Chondrocyte (in vitro differentiated cells): ENCODE measurements at regions not wholly inside any gene's neighbourhood (a gene's known extent, or its start where the extent isn't known, plus 50 kb on each side); places are given as distances from the start of the nearest gene placed in this dataset.
A peak's percentile ranks its signal among the peaks of the same experiment; 100 is the strongest.

Experiments used
- DNase-seq: peaks from one replicate; pipeline ENCODE4 v3.0.0; 2021; ENCODE audit warnings: mixed read lengths, low spot score
- H3K27ac Mint-ChIP-seq: one replicate; pipeline ENCODE4 v1.8.0; 2021; ENCODE audit warnings: mild to moderate bottlenecking, moderate library complexity, mixed read lengths; ENCODE audit not compliant: unreplicated experiment
- H3K27me3 Mint-ChIP-seq: 2 replicates; pipeline ENCODE4 v1.8.0; 2021; ENCODE audit warnings: low read depth, mixed read lengths
- H3K36me3 Mint-ChIP-seq: 2 replicates; pipeline ENCODE4 v1.8.0; 2021; ENCODE audit warnings: low read depth, mixed read lengths
- H3K4me1 Mint-ChIP-seq: 2 replicates; pipeline ENCODE4 v1.8.0; 2021; ENCODE audit warnings: low read depth, mild to moderate bottlenecking, mixed read lengths
- H3K4me3 Mint-ChIP-seq: one replicate; pipeline ENCODE4 v1.8.0; 2021; ENCODE audit warnings: mild to moderate bottlenecking, moderate library complexity, mixed read lengths; ENCODE audit not compliant: unreplicated experiment
- H3K9me3 Mint-ChIP-seq: 2 replicates; pipeline ENCODE4 v1.8.0; 2021; ENCODE audit warnings: low read depth, mixed read lengths
- TF ChIP-seq, protein P1 (sequence below): fragments of 200-600 bp; sonication (generic); IDR thresholded peaks from 2 replicates; pipeline ENCODE4 v1.5.0; 2021; ENCODE audit warnings: antibody characterized with exemption, mild to moderate bottlenecking, moderate library complexity

DNA sequence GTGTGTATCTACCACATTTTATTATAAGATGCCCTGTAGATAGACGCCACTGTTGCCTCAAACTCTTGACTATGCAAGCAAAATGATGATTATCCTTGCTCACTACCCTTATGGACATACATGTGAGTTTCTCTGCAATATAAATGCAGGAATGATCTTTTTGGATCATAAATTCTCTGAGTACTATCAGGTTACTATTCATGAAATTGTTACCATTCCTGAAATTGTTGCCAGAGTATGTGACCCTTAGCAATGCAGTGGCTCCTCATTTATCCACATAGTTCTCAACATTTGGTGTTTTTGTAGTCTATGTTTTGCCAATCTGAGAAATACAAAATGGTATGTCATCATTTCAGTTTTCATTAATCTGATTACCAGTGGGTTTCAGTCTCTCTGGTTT, 166.2 kb upstream of the FAM3C start:
- Mint-ChIP-seq H3K4me1 (peaks cover 24% of the 10 kb centered on the region), H3K9me3 (no peaks in the 10 kb centered on the region), H3K27me3 (no peaks in the 10 kb centered on the region), H3K36me3 (no peaks in the 10 kb centered on the region), H3K27ac (peak overlapping the region; percentile 60), H3K4me3 (no peak overlapping the region)
- DNase-seq = no peak
- TF ChIP-seq, protein P1, sequence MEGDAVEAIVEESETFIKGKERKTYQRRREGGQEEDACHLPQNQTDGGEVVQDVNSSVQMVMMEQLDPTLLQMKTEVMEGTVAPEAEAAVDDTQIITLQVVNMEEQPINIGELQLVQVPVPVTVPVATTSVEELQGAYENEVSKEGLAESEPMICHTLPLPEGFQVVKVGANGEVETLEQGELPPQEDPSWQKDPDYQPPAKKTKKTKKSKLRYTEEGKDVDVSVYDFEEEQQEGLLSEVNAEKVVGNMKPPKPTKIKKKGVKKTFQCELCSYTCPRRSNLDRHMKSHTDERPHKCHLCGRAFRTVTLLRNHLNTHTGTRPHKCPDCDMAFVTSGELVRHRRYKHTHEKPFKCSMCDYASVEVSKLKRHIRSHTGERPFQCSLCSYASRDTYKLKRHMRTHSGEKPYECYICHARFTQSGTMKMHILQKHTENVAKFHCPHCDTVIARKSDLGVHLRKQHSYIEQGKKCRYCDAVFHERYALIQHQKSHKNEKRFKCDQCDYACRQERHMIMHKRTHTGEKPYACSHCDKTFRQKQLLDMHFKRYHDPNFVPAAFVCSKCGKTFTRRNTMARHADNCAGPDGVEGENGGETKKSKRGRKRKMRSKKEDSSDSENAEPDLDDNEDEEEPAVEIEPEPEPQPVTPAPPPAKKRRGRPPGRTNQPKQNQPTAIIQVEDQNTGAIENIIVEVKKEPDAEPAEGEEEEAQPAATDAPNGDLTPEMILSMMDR = no peak

DNA sequence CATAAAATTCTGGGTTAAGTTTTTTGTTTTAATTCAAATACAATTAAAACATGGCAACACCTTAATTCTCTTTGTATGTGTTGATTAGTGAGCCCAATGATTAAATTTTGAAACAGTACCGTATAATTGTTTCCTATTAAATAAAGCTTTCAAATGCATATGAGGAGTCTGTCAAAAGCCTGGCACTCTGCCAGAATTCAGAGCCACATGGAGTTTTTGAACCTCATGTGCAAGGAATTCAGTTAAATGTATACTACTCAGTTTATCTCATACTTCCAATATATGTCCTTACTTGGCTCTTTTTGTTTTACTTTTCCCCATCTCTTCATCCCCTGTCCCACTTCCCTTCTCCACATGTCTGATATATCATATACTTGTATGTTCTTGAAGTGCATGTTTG, 165.6 kb upstream of the FAM3C start:
- Mint-ChIP-seq H3K4me1 (peaks cover 25% of the 10 kb centered on the region), H3K27ac (peak overlapping the region; percentile 60), H3K9me3 (no peaks in the 10 kb centered on the region), H3K27me3 (no peaks in the 10 kb centered on the region), H3K4me3 (no peak overlapping the region), H3K36me3 (no peaks in the 10 kb centered on the region)
- no peak for DNase-seq
- TF ChIP-seq, protein P1 = no peak

DNA sequence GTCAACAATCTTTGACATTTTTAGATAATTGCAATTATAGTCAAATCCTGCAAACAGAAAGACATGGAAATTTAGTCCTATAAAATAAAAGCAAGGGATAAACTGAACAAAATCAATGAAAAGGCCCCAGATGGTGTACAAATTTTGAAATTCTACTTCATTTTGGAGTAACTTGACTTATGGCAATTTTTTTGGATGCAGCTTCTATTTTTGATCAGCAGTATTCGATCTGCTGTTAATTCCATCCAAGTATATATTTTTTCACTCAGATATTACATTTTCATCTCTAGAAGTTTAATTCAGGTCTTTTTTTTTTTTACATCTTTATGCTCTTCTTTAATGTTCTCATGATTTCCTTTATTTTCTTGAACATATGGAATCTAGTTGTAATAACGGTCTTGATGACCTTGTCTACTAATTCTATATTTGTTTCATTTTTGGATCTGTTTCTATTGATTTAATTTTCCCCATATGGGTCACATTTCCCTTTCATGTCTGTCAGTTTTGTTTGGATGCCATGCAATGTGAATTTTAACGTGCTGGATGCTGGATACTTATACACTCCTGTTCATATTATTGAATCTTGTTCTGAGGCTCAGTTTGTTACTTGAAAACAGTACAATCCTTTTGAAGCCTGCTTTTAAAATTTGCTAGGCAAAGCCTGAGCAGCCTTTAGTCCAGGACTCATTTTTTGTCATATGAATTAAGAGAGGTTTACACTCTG, 164.3 kb upstream of the FAM3C start:
- Mint-ChIP-seq H3K9me3 (no peaks in the 10 kb centered on the region), H3K4me1 (peaks cover 25% of the 10 kb centered on the region), H3K27me3 (no peaks in the 10 kb centered on the region), H3K36me3 (no peaks in the 10 kb centered on the region), H3K4me3 (no peak overlapping the region), H3K27ac (no peak overlapping the region)
- DNase-seq = no peak
- TF ChIP-seq, protein P1 = no peak

DNA sequence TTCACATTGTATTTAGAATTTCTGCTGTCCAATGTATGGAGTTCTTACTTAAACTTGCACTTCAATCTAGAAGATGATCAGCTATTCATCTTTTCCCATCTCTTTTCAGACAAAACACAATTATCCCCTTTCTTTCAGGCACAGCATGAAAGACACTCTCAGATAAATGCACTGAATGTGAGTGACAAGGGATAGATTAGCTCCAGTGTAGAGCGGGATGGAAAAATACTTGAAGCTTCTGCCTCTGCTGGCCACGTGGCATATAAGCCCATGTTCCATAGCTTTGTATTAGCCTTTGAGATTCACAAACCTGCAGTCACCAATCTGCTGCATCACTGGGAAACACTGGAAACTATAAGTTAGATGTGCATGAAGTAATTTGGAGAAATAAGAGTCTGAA, 162.2 kb upstream of the FAM3C start:
- H3K4me3 Mint-ChIP-seq = no peak overlapping the region
- peaks cover 18% of the 10 kb centered on the region for H3K4me1 Mint-ChIP-seq
- DNase-seq = no peak
- no peaks in the 10 kb centered on the region for H3K36me3 Mint-ChIP-seq
- TF ChIP-seq, protein P1 = no peak
- H3K9me3 Mint-ChIP-seq = no peaks in the 10 kb centered on the region
- no peak overlapping the region for H3K27ac Mint-ChIP-seq
- H3K27me3 Mint-ChIP-seq = no peaks in the 10 kb centered on the region

DNA sequence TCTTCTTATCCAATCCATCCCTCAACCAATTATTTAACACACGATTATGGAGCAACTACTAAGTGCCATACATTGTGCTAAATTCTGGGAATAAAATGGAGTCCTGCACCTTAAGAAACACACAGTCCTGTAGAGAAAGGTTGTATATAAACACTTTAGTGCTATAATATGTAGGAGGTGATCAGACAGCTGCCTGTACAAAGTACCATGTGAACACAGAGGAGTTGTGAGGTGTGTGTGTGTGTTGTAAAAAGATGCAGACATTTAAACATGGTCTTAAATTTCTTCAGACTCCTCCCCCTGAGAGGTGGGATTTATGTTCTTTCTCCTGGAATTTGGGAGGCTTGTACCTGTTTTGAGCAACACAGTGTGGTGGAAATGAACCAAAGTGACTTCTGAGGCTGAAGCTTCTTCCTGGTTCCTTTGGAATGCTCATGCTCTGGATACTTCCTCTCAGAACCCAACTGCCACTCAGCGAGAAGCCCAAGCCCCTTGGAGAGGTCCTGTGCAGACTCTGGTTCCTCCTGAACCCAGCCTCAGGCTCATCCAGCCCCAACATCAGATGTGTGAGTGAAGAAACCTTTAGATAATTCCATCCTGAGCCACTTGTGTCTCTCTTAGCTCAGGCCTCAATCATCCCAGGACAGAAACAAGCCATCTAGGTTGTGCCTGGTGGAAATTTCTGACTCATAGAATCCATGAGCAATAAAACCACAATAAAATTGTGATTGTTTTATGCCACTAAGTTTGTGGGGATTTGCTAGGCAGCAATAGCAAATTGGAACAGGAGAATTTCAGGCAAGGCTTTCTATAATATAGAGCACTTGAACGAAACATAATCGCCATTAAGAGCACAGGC, 161.2 kb upstream of the FAM3C start:
- H3K4me3 Mint-ChIP-seq = no peak overlapping the region
- no peak for DNase-seq

More for the DNA sequence above, 161.2 kb upstream of the FAM3C start:
- H3K36me3 Mint-ChIP-seq = no peaks in the 10 kb centered on the region
- no peaks in the 10 kb centered on the region for H3K27me3 Mint-ChIP-seq
- H3K4me1 Mint-ChIP-seq = peaks cover 9% of the 10 kb centered on the region
- TF ChIP-seq, protein P1 = no peak
- H3K9me3 Mint-ChIP-seq = no peaks in the 10 kb centered on the region
- no peak overlapping the region for H3K27ac Mint-ChIP-seq
